Right lobe of liver (tissue), 6 donors: ENCODE measurements at regions not wholly inside any gene's neighbourhood (a gene's known extent, or its start where the extent isn't known, plus 50 kb on each side); places are given as distances from the start of the nearest gene placed in this dataset.

Experiments used
- ATAC-seq, 4 donors: fragments of 200-7000 bp; cut with Tn5 transposase; one replicate each; pipeline ENCODE4 v1.9.1; 2020; ENCODE audit warnings: mild to moderate bottlenecking in 4 of 4, moderate library complexity in 4 of 4
- DNase-seq, 3 donors: peaks; one replicate each; pipeline ENCODE4 v3.0.0-alpha.2; 2020
- H3K27ac ChIP-seq, 3 donors: fragments of 200-600 bp; one replicate each; pipeline ENCODE4 v1.8.0; 2022
- H3K27me3 ChIP-seq, 2 donors: fragments of 200-600 bp; one replicate each; pipeline ENCODE4 v1.8.0; 2022
- H3K36me3 ChIP-seq, 4 donors: fragments of 200-600 bp; sonication (generic) in 1 of 4; one replicate each; pipeline versions ENCODE4 v1.5.1 to v1.8.0; 2017 to 2022; ENCODE audit warnings: control low read depth in 1 of 4
- H3K4me1 ChIP-seq, 4 donors: fragments of 200-600 bp; sonication (generic) in 1 of 4; one replicate each; pipeline versions ENCODE4 v1.5.1 to v1.8.0; 2017 to 2022; ENCODE audit warnings: control low read depth in 1 of 4
- H3K4me3 ChIP-seq, 3 donors: fragments of 200-600 bp; one replicate each; pipeline ENCODE4 v1.8.0; 2022
- H3K9me3 ChIP-seq, 4 donors: fragments of 200-600 bp; sonication (generic) in 1 of 4; one replicate each; pipeline versions ENCODE4 v1.5.1 to v1.8.0; 2017 to 2022; ENCODE audit warnings: control low read depth in 1 of 4
- POLR2A ChIP-seq: fragments of 450-650 bp; IDR thresholded peaks from one replicate; pipeline ENCODE4 v1.6.1; 2017; ENCODE audit warnings: antibody characterized with exemption, mild to moderate bottlenecking
- WGBS: methylation state at CpG from one replicate; pipeline ENCODE4 v1.1.6; 2018; ENCODE audit warnings: low coverage, low lambda C conversion rate; ENCODE audit not compliant: insufficient coverage; ENCODE audit errors: missing lambda C conversion rate; 5-methylcytosine and 5-hydroxymethylcytosine counted together
- intact Hi-C, 2 donors: fragments of 100-400 bp; cut with DNase I; formaldehyde crosslinking; loops; one replicate each; pipeline versions ENCODE4 v1.11.2 to v1.14.1; 2022
- TF ChIP-seq, protein P1 (sequence below), 4 donors: fragments of 200-600 bp in 3 of 4; fragments of 450-650 bp in 1 of 4; IDR thresholded peaks; one replicate each; pipeline versions ENCODE4 v1.5.1 to v1.8.0; 2016 to 2022; ENCODE audit warnings: antibody characterized with exemption in 4 of 4, mild to moderate bottlenecking in 2 of 4
- donor health status: DM: no; HTN: yes; CAD: no.
- donor health status: DM: no; HTN: no; CAD: no.
- donor health status: DM: no; HTN: no; CAD: no.
- donor health status: DM: no; HTN: yes; CAD: no.
- donor health status: DM: no; HTN: yes; CAD: no.

GRCh38 chr7:13049946-13050345 lies 362.5 kb downstream of the ARL4A start:
- TF ChIP-seq, protein P1, sequence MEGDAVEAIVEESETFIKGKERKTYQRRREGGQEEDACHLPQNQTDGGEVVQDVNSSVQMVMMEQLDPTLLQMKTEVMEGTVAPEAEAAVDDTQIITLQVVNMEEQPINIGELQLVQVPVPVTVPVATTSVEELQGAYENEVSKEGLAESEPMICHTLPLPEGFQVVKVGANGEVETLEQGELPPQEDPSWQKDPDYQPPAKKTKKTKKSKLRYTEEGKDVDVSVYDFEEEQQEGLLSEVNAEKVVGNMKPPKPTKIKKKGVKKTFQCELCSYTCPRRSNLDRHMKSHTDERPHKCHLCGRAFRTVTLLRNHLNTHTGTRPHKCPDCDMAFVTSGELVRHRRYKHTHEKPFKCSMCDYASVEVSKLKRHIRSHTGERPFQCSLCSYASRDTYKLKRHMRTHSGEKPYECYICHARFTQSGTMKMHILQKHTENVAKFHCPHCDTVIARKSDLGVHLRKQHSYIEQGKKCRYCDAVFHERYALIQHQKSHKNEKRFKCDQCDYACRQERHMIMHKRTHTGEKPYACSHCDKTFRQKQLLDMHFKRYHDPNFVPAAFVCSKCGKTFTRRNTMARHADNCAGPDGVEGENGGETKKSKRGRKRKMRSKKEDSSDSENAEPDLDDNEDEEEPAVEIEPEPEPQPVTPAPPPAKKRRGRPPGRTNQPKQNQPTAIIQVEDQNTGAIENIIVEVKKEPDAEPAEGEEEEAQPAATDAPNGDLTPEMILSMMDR (IDR thresholded peaks at IDR 0.05): no peak
- no peak for TF ChIP-seq POLR2A
- DNase-seq (no peak), ATAC-seq (no peak)
- no peak overlapping the region for H3K4me3 ChIP-seq
- no peaks in the 10 kb centered on the region for H3K27me3 ChIP-seq
- H3K27ac ChIP-seq: no peak overlapping the region
- no peaks in the 10 kb centered on the region for H3K36me3 ChIP-seq
- intact Hi-C loops: no loop called here
- no peaks in the 10 kb centered on the region for H3K4me1 ChIP-seq
- no peaks in the 10 kb centered on the region for H3K9me3 ChIP-seq
- WGBS: 48% methylated on average over 3 of the region's 3 CpGs

DNA sequence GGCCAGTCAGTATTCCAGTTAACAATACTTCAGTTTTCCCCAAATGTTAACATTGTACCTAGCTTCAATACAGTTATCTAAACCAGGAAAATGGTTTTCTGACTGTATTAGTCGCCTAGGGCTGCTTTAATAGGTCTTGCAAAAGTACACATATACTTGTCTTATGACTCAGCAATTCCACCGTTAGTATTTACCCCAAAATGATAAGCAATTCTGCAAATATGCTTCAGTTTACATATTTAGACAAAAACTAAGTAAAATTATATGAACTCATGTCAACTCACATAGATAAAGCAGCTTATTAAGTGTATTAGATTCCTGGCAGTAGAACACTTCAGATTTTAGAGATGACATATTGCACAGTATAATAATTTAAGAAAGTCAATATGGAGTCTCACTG lies 363.3 kb downstream of the ARL4A start:
- no peaks in the 10 kb centered on the region for H3K9me3 ChIP-seq
- intact Hi-C loops: no loop called here
- WGBS: 28% methylated on average over 2 of the region's 2 CpGs

DNA sequence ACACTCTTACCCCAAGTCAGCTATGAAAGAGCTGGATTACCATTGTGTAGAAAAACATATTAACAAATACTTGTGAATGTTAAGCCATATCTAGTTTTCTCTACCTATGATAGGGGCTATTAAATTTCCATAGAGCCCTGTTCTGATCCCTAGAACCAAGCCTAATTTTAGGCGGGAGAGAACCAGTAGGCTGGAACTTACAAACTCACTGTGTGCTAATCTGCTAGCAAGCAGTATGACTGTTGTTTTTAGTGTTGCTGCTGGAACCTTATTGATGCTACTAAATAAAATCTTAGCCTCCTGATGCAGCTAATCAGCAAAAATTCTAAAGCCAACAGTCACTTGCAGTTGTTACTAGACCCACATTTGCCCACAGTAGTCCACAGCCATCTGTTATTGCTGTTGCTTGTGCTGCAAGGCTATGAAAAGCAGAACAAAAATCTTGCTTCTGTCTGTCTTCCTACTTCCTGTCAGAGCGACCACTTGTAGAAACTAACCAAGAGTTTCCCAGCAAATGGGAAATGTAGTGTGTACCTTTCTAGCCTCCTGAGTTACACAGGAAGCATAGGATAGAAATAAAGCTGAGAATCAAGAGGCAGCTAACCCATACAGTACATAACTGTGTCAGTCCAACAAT lies 368.4 kb downstream of the ARL4A start:
- Histone ChIP-seq H3K36me3 (no peaks in the 10 kb centered on the region), H3K27ac (no peak overlapping the region), H3K4me1 (no peaks in the 10 kb centered on the region), H3K4me3 (no peak overlapping the region), H3K9me3 (no peaks in the 10 kb centered on the region), H3K27me3 (no peaks in the 10 kb centered on the region)
- ATAC-seq (peak in 1 of 4 donors; percentile 17), DNase-seq (no peak)
- WGBS: 58% methylated on average over 2 of the region's 2 CpGs
- no peak for TF ChIP-seq POLR2A
- TF ChIP-seq, protein P1 (IDR thresholded peaks at IDR 0.05): no peak
- intact Hi-C loops: no loop called here

More for the DNA sequence above, 363.3 kb downstream of the ARL4A start:
- no peaks in the 10 kb centered on the region for H3K4me1 ChIP-seq
- H3K27ac ChIP-seq: no peak overlapping the region
- ATAC-seq: no peak
- no peaks in the 10 kb centered on the region for H3K27me3 ChIP-seq
- no peaks in the 10 kb centered on the region for H3K36me3 ChIP-seq
- TF ChIP-seq, protein P1 (IDR thresholded peaks at IDR 0.05): no peak
- no peak for TF ChIP-seq POLR2A
- no peak overlapping the region for H3K4me3 ChIP-seq
- no peak for DNase-seq

DNA sequence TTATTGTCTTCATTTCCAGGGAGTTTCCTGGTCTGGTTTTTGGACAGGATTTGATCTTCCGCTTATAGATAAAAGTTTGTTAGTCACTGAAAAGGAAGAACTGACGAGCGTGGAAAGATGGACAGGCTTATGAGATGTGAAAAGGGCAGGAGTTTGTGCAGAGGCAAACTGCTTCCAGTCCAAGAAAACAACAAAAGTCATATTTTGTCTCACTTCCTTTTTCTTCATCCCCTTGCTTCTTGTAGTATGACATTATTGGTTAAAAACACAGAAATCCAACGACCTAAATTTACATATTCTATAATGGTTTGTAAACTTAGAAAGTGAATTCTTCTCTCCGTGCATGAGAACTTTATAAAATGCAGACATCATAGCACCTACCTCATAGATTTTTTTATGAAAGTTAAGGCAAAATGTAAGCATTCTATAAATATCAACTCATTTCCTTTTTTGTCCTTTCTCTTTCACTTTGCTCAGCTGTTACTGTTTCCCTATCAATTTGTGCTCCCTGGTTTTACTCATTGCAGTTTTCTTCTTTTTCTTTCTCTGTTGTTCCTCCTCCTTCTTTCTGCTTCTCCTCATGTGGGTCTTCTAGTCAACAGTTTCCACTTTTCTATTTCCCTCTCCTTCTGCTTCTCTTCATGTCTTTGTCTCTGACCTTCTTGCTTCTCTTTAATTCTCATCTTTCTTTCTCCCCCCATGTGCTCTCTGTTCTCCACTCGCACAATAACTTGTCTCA lies 370.2 kb downstream of the ARL4A start:
- H3K36me3 ChIP-seq: no peaks in the 10 kb centered on the region
- DNase-seq (no peak), ATAC-seq (peak; percentile 47 to 78 (median 68))
- no peak overlapping the region for H3K4me3 ChIP-seq
- no peaks in the 10 kb centered on the region for H3K9me3 ChIP-seq
- 52% methylated on average over 6 of the region's 6 CpGs for WGBS
- intact Hi-C loops: no loop called here
- peak overlapping the region in 1 of 3 donors; percentile 18 for H3K27ac ChIP-seq
- H3K27me3 ChIP-seq: no peaks in the 10 kb centered on the region
- TF ChIP-seq POLR2A: no peak
- no peaks in the 10 kb centered on the region for H3K4me1 ChIP-seq

GRCh38 chr7:13060173-13060572 lies 372.7 kb downstream of the ARL4A start:
- TF ChIP-seq POLR2A: no peak
- TF ChIP-seq, protein P1 (IDR thresholded peaks at IDR 0.05): no peak
- DNase-seq: no peak
- intact Hi-C loops: no loop called here

More at GRCh38 chr7:13060173-13060572, 372.7 kb downstream of the ARL4A start:
- H3K27ac ChIP-seq: no peak overlapping the region
- H3K9me3 ChIP-seq: no peaks in the 10 kb centered on the region
- no peak overlapping the region for H3K4me3 ChIP-seq
- WGBS: 94% methylated on average over 2 of the region's 2 CpGs
- H3K27me3 ChIP-seq: no peaks in the 10 kb centered on the region
- no peaks in the 10 kb centered on the region for H3K4me1 ChIP-seq
- no peaks in the 10 kb centered on the region for H3K36me3 ChIP-seq
- ATAC-seq: no peak
